ACC112 (cell line): ENCODE measurements at regions not wholly inside any gene's neighbourhood (a gene's known extent, or its start where the extent isn't known, plus 50 kb on each side); places are given as distances from the start of the nearest gene placed in this dataset.
A peak's percentile ranks its signal among the peaks of the same experiment; 100 is the strongest.

Source experiments
- H2AFZ ChIP-seq: fragments of 200-600 bp; sonication (generic); one replicate; pipeline ENCODE4 v1.6.0; 2017; ENCODE audit warnings: antibody characterized with exemption, low read length; ENCODE audit not compliant: unreplicated experiment
- H3K27ac ChIP-seq: fragments of 200-600 bp; sonication (generic); 2 replicates; pipeline ENCODE4 v1.5.1; 2014; ENCODE audit warnings: low read depth, mild to moderate bottlenecking, antibody characterized with exemption, low read length, moderate library complexity
- H3K27me3 ChIP-seq: fragments of 200-600 bp; sonication (generic); 2 replicates; pipeline ENCODE4 v1.6.1; 2014; ENCODE audit warnings: mild to moderate bottlenecking, antibody characterized with exemption, low read length, moderate library complexity, mixed read lengths; ENCODE audit not compliant: insufficient read depth
- H3K36me3 ChIP-seq: fragments of 200-600 bp; sonication (generic); 2 replicates; pipeline ENCODE4 v1.6.1; 2016; ENCODE audit warnings: mild to moderate bottlenecking, antibody characterized with exemption, low read length, moderate library complexity, mixed read lengths; ENCODE audit not compliant: insufficient read depth
- H3K4me1 ChIP-seq: fragments of 200-600 bp; sonication (generic); one replicate; pipeline ENCODE4 v1.6.1; 2016; ENCODE audit warnings: low read length, mixed read lengths; ENCODE audit not compliant: insufficient read depth, unreplicated experiment, control insufficient read depth
- H3K4me3 ChIP-seq: fragments of 200-600 bp; sonication (generic); 2 replicates; pipeline ENCODE4 v1.5.1; 2014; ENCODE audit warnings: mild to moderate bottlenecking, low read depth, low read length
- H3K79me2 ChIP-seq: fragments of 200-600 bp; sonication (generic); one replicate; pipeline ENCODE4 v1.6.0; 2016; ENCODE audit warnings: low read length; ENCODE audit not compliant: control insufficient read depth, unreplicated experiment, insufficient read depth

GRCh38 chr1:214823311-214824117, 220.5 kb downstream of the CENPF start:
- Histone ChIP-seq H2AFZ (no peak overlapping the region), H3K27ac (no peak overlapping the region), H3K27me3 (no peaks in the 10 kb centered on the region)

GRCh38 chr1:214824763-214825162, 221.8 kb downstream of the CENPF start:
- Histone ChIP-seq H3K27me3 (no peaks in the 10 kb centered on the region), H3K79me2 (no peaks in the 10 kb centered on the region), H3K4me1 (no peaks in the 10 kb centered on the region), H3K36me3 (peaks cover 4% of the 10 kb centered on the region; the same call in 1 of the 2 replicates), H3K4me3 (no peak overlapping the region), H3K27ac (no peak overlapping the region), H2AFZ (no peak overlapping the region)

More at GRCh38 chr1:214823311-214824117, 220.5 kb downstream of the CENPF start:
- Histone ChIP-seq H3K4me1 (no peaks in the 10 kb centered on the region), H3K4me3 (no peak overlapping the region), H3K79me2 (no peaks in the 10 kb centered on the region), H3K36me3 (peaks cover 4% of the 10 kb centered on the region; the same call in 1 of the 2 replicates)

- Histone ChIP-seq H3K4me1 (no peaks in the 10 kb centered on the region), H3K4me3 (no peak overlapping the region), H3K27ac (no peak overlapping the region), H2AFZ (no peak overlapping the region), H3K27me3 (no peaks in the 10 kb centered on the region), H3K79me2 (no peaks in the 10 kb centered on the region), H3K36me3 (peaks cover 4% of the 10 kb centered on the region; the same call in 1 of the 2 replicates)
These were observed 223.6 kb downstream of the CENPF start for GRCh38 chr1:214826619-214827018.

- Histone ChIP-seq H3K27ac (no peak overlapping the region), H3K27me3 (no peaks in the 10 kb centered on the region), H3K79me2 (no peaks in the 10 kb centered on the region), H2AFZ (no peak overlapping the region), H3K4me1 (peaks cover 1% of the 10 kb centered on the region), H3K4me3 (no peak overlapping the region), H3K36me3 (peaks cover 4% of the 10 kb centered on the region; the same call in 1 of the 2 replicates)
These were observed 224.9 kb downstream of the CENPF start for GRCh38 chr1:214827883-214828282.

- no peak overlapping the region for H3K27ac ChIP-seq
- H3K4me3 ChIP-seq, result no peak overlapping the region
- no peaks in the 10 kb centered on the region for H3K27me3 ChIP-seq
- H3K79me2 ChIP-seq, result no peaks in the 10 kb centered on the region
- no peak overlapping the region for H2AFZ ChIP-seq
- peaks cover 4% of the 10 kb centered on the region; the same call in 1 of the 2 replicates for H3K36me3 ChIP-seq
- H3K4me1 ChIP-seq, result peaks cover 10% of the 10 kb centered on the region
These were observed 227.9 kb downstream of the CENPF start for GRCh38 chr1:214830941-214831340.

- Histone ChIP-seq H3K27ac (no peak overlapping the region), H3K79me2 (no peaks in the 10 kb centered on the region), H2AFZ (no peak overlapping the region), H3K36me3 (peaks cover 4% of the 10 kb centered on the region; the same call in 1 of the 2 replicates), H3K27me3 (no peaks in the 10 kb centered on the region), H3K4me1 (peaks cover 10% of the 10 kb centered on the region), H3K4me3 (no peak overlapping the region)
These were observed 229.0 kb downstream of the CENPF start for GRCh38 chr1:214831956-214832355.

GRCh38 chr1:214833178-214833756, 230.3 kb downstream of the CENPF start:
- H3K27me3 ChIP-seq, result no peaks in the 10 kb centered on the region
- H3K27ac ChIP-seq, result 0 out of 2 replicates have a peak overlapping the region, but pooled peaks have one; percentile 25
- peak overlapping the region; percentile 52 for H2AFZ ChIP-seq
- H3K4me3 ChIP-seq, result no peak overlapping the region
- H3K4me1 ChIP-seq, result peaks cover 12% of the 10 kb centered on the region
- no peaks in the 10 kb centered on the region for H3K79me2 ChIP-seq
- H3K36me3 ChIP-seq, result peaks cover 3% of the 10 kb centered on the region; the same call in 1 of the 2 replicates

GRCh38 chr1:214837376-214837775, 234.4 kb downstream of the CENPF start:
- H3K4me3 ChIP-seq, result no peak overlapping the region
- H3K79me2 ChIP-seq, result no peaks in the 10 kb centered on the region
- no peaks in the 10 kb centered on the region for H3K36me3 ChIP-seq
- H2AFZ ChIP-seq, result no peak overlapping the region
- H3K4me1 ChIP-seq, result peaks cover 14% of the 10 kb centered on the region
- H3K27ac ChIP-seq, result no peak overlapping the region
- no peaks in the 10 kb centered on the region for H3K27me3 ChIP-seq

GRCh38 chr1:214838351-214838750, 235.4 kb downstream of the CENPF start:
- Histone ChIP-seq H2AFZ (no peak overlapping the region), H3K27me3 (no peaks in the 10 kb centered on the region), H3K36me3 (no peaks in the 10 kb centered on the region), H3K4me3 (no peak overlapping the region), H3K79me2 (no peaks in the 10 kb centered on the region), H3K4me1 (peaks cover 9% of the 10 kb centered on the region), H3K27ac (no peak overlapping the region)

- no peak overlapping the region for H3K27ac ChIP-seq
- H2AFZ ChIP-seq, result no peak overlapping the region
- H3K36me3 ChIP-seq, result no peaks in the 10 kb centered on the region
- H3K79me2 ChIP-seq, result no peaks in the 10 kb centered on the region
- H3K4me3 ChIP-seq, result no peak overlapping the region
- H3K27me3 ChIP-seq, result no peaks in the 10 kb centered on the region
- peaks cover 5% of the 10 kb centered on the region for H3K4me1 ChIP-seq
These were observed 237.4 kb downstream of the CENPF start for GRCh38 chr1:214840356-214840755.

- H3K4me3 ChIP-seq, result no peak overlapping the region
- H3K4me1 ChIP-seq, result peaks cover 5% of the 10 kb centered on the region
These were observed 239.7 kb upstream of the KCNK2 start for GRCh38 chr1:214842856-214843255.

More at GRCh38 chr1:214842856-214843255, 239.7 kb upstream of the KCNK2 start:
- H3K79me2 ChIP-seq, result no peaks in the 10 kb centered on the region
- no peak overlapping the region for H2AFZ ChIP-seq
- no peak overlapping the region for H3K27ac ChIP-seq
- H3K27me3 ChIP-seq, result no peaks in the 10 kb centered on the region
- no peaks in the 10 kb centered on the region for H3K36me3 ChIP-seq
